GM19372 (cell line): ENCODE measurements at regions not wholly inside any gene's neighbourhood (a gene's known extent, or its start where the extent isn't known, plus 50 kb on each side); places are given as distances from the start of the nearest gene placed in this dataset.

ENCODE experiments used
- ATAC-seq: cut with Tn5 transposase; IDR thresholded peaks from one replicate; pipeline ENCODE4 v1.9.1; 2021; ENCODE audit warnings: mild to moderate bottlenecking, low read depth, moderate library complexity; ENCODE audit not compliant: unreplicated experiment

DNA sequence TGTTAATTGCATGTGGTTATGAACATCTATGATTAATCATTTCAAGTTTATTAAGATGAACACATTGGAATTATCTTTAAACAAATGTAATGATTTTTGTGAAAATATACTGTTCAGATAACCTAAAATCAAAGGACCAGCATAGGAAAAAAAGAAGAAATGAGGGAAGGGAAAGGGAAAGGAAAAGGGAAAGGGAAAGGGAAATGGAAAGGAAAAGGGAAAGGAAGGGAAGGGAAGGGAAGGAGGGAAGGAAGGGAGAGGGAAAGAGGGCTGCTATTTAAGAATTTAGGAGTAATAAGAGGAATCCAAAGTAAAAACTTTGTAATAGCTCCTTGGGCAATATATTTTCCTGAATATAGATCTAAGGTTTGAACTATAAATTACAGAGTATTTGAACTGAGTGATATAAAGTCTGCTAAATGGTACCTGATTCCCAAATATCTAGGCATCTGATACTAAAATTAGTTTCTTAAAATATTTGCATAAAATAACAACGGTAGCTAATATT, 726.3 kb downstream of the EPHA4 start:
- no peak for ATAC-seq

- ATAC-seq, result no peak
These were observed 725.1 kb downstream of the EPHA4 start for GRCh38 chr2:220847006-220847405.

GRCh38 chr2:220847589-220847988, 724.5 kb downstream of the EPHA4 start:
- ATAC-seq, result no peak

DNA sequence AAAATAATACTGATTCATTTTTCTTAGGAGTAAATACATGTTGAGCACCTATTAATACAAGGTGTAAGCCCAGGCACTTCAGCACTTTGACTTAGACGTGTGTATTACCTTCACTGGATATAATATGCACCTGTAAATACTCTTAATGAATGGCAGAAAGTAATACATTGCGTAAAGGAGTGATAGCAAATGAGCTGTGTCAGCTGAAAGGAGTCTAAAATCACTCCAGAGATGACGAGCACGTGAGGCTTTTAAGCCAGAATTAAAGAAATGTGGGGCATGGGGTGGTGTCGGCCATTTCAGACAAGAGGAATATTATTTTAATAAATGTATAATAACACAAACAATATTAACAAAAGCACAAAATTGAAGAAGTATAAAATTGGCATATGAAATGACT, 722.7 kb downstream of the EPHA4 start:
- no peak for ATAC-seq

- no peak for ATAC-seq
These were observed 722.0 kb downstream of the EPHA4 start for GRCh38 chr2:220850116-220850515.

DNA sequence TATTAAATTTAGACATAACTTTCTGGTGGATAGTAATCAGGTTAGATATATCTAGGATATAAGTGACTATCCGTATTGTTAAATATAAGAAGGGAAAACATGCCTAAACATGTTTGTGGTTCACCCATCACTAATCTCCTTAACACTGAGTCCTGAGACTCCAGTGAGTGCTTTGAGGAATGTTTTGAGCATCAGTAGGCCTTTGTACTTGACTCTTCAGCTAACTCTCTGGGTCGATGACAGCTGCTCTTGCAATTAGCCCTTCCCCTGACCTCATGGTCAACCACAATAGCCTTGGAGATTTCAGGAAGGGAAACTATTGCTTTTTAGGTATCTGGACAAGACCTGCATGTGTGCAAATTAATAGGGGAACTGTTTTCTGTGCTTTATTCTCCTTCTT, 716.8 kb downstream of the EPHA4 start:
- ATAC-seq, result no peak

DNA sequence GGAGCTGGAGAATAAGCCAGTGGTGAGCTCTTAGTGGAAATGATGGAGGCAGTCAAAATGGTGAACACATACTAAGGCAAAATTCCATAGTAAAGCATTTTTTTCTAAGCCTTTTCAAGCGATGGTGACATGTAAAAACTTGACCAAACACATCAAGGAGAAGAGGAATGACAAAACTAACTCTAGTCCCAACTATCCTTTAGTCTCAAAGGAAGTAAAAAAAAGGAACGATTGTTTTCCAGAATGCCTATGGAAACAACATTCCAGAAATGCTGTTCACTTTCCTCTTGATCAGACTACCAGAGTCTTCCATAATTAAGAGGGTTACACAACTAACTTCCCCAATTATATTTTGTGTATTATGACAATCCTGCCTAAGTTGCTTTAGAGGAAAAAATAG, 715.6 kb downstream of the EPHA4 start:
- ATAC-seq, result no peak

DNA sequence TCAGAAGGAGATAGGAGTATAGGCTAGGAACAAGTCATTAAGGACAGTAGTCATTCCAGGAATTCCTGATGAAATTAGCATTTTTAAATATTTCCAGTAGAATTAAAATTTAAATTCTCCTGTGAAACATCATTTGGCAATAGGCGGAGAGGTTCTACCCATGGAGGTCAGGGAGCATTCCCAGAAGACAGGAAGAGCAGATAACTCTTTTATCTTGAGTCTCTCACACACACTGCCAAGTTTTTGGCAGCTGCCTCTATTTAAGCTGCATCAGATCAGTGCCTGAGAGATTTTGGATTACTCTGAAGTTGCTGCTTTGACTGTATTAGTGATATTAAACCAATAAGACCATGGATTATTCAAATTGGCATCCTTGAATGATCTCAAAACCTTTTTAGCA, 714.7 kb downstream of the EPHA4 start:
- ATAC-seq, result no peak

DNA sequence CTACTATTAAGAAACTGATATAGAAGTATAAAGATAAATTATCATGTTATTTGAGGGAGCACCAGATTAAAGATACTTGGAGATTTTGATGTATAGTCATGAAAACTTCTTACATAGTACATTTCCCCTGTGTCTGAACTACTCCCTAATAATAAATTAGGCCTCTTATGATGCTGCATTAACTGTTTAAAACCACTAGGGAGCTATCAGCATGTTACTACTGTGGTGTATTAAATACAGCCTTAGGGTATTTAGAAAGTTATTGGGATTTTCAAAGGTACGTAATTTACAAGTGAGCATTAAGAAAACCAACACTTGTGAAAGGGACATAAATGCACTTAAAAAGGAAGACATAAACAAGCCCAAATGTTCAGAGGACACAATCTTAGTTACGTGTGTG, 714.0 kb downstream of the EPHA4 start:
- ATAC-seq, result no peak

DNA sequence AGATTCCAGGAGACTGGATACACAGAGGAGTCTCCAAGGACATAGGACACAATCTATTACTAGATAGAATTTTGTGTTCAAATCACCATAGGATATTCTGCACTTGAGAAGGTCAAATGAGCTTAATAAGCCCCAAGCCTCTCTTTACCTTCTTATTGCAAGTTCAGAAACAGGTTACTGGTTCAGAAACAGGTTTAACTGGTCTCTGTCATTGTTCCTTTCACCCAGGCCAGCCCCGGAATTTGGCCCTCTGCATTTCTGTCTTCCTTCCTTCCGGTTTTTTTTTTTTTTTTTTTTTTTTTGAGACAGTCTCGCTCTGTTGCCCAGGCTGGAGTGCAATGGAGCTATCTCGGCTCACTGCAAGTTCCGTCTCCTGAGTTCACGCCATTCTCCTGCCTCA, 700.2 kb downstream of the EPHA4 start:
- no peak for ATAC-seq

- ATAC-seq, result no peak
These were observed 695.9 kb downstream of the EPHA4 start for GRCh38 chr2:220876080-220876824.

GRCh38 chr2:220877491-220877890, 694.6 kb downstream of the EPHA4 start:
- ATAC-seq, result no peak

DNA sequence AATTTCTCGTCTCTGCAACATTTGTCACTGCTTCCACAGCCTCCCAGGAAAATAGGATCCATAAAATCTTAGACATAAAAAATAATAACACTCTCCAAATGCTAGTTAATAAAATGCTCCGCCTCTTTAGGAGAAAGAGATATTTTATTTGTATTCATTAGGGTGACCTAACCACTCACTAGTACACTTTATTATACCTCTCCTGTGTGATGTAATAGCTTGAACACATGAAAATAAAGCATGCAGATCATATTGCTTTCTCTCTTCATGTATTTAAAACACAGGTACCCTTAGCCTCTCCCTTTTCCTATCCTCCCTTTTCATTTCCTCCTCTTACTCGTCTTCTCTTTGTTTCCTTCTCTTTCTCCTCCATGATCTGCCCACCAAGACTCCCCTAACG, 694.2 kb downstream of the EPHA4 start:
- ATAC-seq, result no peak

DNA sequence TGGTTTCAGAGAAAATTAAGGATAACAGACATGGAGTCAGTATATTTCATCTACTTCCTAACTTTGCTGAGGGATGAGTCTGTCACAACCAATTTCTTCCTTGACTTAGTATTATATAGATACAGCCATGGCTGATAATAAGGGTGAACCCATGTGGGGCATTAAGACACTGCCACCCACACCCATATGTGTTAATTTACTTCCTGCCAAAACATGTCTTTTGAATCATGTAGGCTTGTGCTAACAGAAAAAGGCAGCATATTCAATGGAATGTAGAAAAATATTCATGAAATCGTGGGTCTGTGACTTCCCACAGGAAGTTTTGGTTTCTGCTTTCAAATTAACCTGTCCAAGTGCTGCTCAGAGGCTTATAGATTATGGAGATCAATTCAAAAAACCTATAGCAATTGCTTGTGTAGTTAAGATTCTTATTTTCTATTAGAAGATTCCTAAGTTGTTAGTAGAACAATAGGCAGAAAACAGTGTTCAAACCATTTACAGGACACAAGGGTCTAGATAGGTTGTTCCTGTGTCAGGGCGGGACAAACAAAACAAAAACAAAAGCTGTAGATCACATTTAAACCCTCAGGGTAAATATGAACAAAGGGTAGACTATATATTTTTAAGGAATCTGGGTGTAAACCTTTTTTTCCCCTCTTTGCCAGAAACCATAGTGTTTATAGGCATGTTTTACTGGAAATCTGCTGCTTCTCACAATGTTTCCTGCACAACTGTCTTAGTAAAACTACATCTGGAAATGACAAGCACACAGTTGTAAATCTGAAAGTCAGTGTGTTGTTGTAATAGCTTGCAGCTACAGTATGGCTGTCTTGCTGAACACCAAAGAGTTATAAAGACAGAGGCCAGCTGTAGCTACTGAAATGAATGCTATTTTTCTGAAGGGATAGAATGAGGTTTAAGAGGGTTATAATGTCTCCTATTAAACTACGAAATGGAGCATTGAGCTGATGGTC, 691.2 kb downstream of the EPHA4 start:
- ATAC-seq, result no peak

- no peak for ATAC-seq
These were observed 689.6 kb downstream of the EPHA4 start for GRCh38 chr2:220882507-220882906.

- no peak for ATAC-seq
These were observed 686.5 kb downstream of the EPHA4 start for GRCh38 chr2:220885593-220885992.

DNA sequence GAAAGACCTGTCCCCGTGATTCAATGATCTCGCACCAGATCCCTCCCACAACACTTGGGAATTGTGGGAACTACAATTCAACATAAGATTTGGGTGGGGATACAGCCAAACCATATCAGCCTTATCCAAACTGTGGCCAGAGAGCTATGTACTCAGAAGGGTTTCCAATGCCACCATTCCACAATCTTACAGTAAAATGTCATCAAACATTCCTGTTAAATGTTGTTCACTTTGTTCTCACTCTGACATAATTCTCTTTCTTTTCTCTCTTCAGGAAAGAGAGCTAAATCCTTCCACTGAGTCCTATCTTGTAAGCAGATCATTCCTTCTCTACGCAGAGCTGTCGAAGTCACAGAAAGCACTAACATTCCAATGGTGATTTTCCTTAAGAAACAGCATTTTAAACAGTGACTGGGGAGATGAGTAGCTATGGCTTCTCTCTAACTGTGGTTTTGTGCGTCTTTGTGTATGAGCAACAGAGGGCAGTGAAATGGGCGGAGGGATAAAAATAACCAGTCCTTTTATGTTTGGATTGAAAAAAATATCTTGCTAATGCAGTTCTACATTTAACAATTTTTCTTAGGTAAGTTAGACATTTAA, 684.7 kb downstream of the EPHA4 start:
- no peak for ATAC-seq

GRCh38 chr2:220887876-220888275, 684.2 kb downstream of the EPHA4 start:
- no peak for ATAC-seq

DNA sequence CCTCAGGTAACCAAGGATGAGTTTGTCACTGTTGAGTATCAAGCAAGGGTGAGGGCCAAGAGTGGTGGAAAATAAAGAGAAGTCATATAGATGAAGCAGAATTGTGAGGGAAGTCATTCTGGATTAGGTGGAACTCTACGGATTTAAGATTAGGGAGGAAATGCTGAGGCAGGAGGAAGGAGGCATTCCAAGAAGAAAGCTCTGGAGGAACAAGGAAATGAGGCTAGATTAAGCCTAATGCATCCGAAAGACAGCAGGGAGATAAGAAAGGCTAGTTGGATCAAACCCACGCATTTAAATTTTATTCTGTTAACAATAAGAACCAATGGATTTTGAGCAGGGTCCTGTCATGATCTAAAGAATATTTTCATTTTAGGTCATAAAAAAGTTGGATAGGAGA, 681.2 kb downstream of the EPHA4 start:
- ATAC-seq, result no peak

DNA sequence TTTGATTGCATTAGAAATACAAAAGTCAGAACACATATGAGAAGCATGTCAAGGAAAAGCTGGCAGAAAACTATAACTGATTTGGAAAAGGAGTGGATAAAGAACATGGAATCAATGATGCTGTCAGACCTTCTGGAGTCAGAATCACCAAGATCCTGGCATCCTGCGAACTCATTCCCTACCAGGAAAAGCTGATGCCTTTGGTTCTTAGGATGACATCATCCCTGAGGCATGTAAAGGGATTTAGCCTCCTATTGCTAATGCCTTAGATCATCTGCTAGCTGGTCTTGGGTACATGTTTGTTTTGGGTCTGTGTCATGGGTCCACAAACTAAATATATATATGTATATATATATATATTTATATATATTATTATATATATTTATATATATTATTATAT, 680.7 kb downstream of the EPHA4 start:
- ATAC-seq, result no peak

DNA sequence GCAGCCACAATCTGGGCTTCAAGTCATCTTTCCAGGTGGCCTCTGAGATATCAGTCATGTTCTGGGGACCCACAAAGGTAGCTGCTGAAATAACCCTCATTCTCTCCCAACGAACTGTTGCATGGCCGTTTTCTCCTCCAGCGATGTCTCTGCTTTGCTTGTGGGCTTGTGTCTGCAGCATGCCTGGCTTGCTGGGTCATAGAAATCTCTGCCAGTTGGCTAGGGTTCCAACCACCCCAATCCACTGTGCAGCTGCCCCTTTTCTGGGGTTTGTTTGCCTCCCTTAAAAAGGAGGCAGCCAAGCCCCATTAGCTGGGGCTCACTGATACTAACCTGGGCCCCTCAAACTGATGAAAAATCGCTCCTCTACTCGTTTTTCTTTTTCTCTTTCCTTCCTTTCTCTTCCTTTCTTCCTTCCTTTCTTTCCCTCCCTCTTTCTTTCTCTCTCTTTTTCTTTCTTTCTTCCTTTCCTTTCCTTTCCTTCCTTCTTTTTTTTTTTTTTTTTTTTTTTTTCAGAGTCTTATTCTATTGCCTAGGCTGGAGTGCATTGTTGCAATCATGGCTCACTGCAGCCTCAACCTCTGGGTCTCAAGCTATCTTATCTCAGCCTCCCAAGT, 680.0 kb downstream of the EPHA4 start:
- no peak for ATAC-seq
